Hematopoietic multipotent progenitor cell treated with erythropoietin and hydrocortisone succinate and interleukin-3 and kit ligand, for 15 days (in vitro differentiated cells): ENCODE measurements at regions not wholly inside any gene's neighbourhood (a gene's known extent, or its start where the extent isn't known, plus 50 kb on each side); places are given as distances from the start of the nearest gene placed in this dataset.

Experiments used
- DNase-seq: peaks from one replicate; pipeline ENCODE4 v3.0.0-alpha.2; 2015; ENCODE audit warnings: low spot score

DNA sequence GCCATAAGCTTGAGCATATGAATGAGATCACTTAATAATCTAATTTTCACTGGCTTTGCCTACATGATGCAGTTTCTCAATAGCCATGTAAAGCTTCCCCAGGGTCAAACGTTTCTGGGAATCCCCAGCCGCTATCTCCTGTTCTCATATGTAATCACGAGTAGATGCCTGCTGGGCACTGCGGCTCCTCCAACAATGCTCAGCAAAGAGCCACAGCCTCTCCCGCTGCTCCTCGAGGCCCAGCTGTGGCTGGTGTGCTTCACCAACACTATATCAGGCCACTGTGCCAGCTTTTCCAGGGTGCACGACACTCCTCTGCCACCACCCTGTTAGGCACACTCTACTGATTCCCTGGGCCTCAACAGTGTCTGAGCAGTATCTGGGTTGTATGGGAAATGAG, 78.3 kb upstream of the RASGEF1B start:
- DNase-seq = no peak

DNA sequence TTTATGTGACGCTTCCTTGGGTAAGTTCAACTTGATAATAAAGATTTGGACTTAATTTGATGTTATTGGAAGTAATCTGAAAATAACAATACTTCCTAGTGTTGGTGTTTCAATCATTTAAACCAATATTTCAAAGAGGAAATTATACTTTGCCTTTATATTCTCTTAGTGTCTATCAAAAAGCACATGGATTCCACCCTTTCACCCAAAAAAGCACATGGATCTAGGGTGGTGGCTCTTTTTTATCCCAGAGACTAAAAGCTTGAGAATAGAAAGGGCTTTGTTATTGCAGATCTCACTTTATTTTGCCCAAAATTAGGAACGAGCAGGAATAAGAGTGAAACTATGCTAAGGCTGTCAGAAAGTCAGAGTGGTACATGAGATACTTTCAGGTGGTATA, 75.1 kb upstream of the RASGEF1B start:
- DNase-seq = no peak

DNA sequence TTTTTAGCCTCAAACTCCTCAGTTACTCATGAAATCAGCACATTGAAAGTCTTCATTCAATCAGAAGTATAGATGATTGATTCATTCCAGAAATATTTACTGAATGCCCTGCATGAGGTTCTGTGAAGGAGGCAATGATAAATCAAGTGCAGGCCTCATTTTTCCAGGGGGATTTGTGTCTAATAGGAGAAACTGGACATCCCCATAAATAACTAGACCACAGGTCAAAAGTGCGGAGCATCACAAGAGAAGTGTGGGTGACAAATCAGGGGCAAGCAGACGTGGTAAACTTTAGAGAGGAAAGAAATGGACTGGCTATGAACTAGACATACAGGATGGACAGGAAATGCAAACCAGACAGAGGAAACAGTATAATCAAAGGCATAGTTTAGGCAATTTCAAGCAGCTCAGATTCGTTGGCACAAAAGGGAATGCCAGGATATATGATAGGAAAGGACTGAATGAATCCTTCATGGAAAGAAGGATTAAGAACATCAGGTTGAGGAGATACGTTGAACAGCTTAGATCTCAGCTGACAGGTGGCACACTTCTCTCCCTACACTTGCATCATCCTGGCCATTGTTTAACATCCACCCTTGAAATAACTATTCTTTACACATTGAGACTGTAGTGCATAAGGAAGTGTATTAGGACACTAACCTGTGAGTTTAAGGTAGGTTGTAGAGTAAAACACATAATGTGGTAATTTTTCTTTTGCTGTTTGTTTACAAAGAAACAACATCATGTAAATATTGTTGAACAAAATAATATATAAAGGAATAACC, 69.6 kb upstream of the RASGEF1B start:
- no peak for DNase-seq

DNA sequence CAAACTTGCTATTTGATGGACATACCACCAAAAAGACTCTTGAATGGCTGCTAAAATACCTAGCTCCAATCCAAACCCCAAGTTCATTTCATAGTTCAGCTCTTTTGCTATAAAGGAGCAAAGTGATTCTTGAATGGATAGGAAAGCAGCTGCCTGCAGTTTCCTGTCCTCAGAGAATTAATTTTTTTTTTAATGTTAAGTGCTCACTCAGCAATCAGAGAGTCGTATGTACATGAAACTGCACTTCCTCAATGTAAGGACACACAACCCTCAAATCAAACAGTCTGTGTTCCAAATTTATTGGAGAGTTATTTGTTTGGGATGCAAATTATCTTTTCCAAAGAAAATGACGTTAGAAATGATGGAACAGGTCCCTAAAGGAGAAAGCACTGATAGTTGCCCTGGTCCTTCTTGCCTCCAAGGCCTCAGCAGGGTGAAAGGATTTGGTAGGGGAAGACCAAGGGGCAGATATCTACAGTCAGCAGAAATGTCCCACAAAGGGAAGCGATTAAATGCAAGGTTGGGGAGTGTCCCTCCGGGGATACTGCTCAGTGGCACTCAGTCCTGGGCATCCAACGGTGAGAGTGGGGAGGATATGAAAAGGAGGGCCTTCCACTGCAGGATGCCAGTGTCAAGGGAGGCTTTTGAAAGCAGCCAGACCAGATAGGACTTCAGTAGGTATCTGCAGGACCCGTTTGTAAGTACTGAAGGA, 67.2 kb upstream of the RASGEF1B start:
- DNase-seq = no peak

DNA sequence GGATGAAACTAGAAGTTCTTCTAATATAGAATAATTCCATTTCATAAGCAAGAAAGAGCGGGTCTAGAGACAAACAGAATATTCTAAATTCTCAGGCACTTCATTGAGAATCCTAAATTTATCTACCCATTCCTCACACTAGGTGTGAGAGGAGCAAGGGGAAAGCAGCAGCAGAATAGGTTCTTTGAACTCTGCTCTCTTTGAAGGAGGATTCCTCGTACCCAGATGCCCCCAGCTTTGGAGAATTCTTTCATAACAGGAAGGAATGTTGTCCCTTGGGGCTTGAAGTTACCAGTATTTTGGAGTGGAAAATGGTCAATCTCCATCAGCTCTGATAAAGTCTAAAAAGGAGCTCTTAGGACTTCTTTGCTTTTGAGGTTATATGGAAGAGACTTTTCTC, 59.7 kb upstream of the RASGEF1B start:
- no peak for DNase-seq

DNA sequence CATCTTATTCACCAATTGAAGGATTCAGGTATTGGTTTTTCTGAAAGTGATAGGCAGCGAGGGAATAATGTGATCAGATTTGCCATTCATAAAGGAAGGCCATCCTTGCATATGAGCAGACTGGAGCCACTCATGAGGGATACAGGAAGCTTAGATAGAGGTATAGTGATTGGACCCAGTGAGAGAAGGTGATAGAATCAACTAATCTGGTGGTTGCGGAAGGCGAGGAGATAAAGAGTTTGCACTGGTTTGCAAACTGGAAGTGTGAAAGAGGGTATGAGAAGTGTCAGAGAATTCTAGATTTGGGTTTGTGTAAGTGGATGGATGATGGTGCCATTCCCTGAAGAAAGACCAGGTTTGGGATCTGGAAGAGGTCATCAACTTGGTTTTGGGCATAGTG, 57.3 kb upstream of the RASGEF1B start:
- DNase-seq = no peak

DNA sequence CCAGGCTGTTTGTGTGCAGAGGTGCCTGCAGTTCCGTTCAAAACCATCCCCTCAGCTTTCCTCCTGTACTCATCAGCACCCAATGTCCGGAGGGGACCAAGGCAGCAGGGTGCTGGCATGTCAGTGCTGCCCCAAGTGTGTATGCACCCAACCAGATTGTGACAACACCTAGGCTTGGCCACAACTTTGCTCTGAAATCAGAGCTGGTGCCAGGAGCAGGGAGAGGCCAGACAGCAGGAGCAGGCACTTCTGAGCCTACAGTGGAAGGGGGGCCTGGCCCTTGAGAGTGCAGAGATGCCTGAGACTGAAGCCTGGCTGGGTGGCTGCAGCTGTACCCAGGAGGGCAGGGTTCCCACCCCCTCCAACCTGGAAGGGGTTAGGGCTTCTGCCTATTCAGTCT, 56.5 kb upstream of the RASGEF1B start:
- DNase-seq = no peak

DNA sequence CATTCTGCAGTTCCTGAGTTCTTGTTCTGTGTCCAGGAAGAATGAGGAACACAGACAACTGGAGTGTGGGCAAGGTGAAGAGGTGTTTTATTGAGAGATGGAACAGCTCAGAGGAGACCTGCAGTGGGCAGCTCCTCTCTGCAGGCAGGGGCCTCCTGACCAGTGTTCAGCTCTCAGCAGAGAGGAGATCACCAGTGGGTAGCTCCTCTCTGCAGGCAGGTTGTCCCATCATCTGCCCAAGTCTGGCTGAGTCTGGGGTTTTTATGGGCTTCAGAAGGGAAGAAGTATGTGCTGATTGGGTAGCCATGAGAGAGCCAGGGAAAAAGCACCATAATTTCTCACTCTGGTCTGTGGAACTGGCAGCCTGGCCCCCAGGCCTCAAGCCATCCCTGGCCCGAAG, 56.0 kb upstream of the RASGEF1B start:
- no peak for DNase-seq

DNA sequence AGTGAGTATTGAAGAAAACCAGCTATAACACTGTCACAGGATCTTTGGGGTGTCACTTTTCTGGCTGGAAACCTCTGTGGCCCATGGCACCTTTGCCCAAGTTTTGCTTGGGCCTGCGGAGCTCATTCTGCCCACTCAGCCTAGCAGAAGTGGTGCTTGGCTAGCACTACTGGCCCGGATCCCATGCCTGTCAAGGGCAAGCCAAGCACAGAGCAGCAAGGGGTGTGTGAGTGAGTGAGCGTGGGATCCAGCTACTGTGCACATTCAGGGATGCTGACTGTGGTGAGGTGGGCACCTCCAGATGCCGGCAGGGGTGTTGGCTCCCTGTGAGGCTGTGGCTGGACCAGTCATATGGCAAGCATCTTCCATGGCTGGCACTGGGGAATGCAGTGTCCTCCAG, 55.4 kb upstream of the RASGEF1B start:
- no peak for DNase-seq

DNA sequence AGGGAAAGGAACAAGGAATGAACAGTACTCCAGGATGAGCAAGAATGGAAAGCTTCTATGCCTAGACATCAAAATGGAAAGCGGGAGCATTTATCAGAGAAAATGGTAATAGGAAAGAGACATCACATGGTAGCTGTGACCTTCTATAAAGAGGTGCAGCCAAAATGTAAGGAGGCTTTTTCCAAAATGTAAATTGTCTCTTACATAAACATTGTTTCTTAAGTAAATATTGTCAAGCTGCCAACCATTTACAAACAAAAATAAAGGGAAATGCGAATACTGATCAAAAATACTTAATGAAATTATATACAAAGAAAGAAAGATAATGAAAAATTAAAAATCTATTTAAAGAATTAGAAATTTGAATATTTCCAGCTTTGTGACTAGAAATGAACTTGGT, 55.0 kb upstream of the RASGEF1B start:
- no peak for DNase-seq

DNA sequence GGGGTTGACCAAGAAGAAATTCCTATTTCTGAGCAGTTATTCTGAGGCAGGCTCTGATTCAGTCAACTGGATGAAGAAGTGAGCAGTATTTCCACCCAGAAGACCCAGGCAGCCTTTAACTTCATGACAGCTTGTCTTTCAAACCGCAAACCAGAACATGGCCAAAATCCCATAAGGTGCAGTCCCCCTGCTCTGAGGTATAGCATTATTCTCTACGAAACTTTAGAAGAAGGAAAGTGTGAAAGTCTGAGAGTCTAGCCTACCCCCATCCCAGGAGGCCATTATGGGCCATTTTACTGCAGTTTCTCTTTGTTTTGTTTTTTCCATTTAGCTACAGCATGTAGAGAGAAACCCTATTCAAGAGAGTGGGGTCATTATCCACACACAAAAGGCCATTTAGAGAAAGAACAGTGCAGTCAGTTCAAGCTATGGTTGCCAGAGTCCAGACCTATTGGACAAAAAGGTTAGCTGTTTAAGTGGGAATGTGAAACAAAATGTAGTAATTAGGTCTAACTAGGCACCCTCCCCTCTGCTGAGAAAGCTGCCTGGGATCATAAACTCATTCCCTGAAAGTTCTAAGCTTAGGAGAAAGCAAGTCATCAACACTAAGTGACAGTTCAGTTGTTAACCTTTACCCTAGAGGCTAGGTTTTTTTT, 52.1 kb upstream of the RASGEF1B start:
- no peak for DNase-seq

DNA sequence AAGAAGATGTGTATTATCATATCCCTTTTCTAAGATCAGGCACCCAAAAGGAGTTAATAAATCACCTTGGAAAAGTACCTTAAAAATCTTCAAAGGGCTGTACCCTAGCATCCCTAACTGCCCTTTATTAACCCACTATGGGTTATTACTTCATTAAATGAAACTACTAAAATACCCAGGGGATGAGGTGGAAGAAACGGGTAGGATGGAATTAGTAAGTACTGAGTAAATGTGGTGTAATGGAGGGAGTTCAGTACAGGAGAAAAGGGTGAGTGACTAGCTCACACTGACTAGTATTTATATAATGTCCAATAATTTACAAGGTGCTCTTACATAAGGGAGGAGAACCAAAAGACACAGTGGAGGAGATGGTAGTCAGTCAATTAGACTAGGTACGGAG, 51.0 kb upstream of the RASGEF1B start:
- DNase-seq = no peak

DNA sequence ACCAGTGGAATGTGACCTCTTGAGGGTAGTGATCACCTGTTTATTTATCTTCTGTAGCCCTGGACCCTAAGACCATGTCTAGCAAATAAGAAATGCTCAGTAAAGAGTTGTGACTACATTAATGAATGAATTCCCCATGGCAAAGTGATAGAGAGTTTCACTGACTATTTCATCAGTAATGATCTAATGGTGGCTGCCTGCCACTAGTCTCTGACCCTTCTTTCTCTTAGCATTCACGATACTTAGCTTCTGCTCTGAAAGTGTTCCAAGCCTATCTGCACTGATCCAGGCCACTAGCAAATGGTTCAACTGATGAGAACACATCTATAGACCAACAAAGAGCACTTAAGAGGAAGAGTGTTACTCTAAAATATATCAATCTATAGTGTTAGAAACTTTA, 50.0 kb upstream of the RASGEF1B start:
- no peak for DNase-seq
